ENCODE measurements at regions not wholly inside any gene's neighbourhood (a gene's known extent, or its start where the extent isn't known, plus 50 kb on each side); places are given as distances from the start of the nearest gene placed in this dataset.

DNA sequence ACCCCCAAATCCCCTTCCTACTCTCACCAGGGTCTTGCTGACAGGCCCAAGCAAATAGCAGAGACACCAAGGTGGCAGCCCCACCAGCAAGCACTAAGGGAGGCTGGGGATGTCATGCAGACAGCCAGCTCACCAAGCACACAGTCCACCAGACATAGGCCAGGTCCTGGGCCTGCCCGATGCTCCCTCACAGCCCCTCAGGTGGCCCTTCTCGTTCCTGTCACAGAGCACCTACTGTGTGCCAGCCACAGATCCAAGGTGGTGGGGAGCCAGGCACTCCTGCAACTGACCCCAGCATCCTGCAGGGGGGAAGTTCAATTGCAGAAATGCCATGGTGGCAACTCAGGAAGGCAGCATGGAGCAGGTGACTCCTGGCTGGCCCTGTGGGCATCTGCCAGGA lies 60.5 kb upstream of the PNMA1 start:
- TF ChIP-seq, protein P1, sequence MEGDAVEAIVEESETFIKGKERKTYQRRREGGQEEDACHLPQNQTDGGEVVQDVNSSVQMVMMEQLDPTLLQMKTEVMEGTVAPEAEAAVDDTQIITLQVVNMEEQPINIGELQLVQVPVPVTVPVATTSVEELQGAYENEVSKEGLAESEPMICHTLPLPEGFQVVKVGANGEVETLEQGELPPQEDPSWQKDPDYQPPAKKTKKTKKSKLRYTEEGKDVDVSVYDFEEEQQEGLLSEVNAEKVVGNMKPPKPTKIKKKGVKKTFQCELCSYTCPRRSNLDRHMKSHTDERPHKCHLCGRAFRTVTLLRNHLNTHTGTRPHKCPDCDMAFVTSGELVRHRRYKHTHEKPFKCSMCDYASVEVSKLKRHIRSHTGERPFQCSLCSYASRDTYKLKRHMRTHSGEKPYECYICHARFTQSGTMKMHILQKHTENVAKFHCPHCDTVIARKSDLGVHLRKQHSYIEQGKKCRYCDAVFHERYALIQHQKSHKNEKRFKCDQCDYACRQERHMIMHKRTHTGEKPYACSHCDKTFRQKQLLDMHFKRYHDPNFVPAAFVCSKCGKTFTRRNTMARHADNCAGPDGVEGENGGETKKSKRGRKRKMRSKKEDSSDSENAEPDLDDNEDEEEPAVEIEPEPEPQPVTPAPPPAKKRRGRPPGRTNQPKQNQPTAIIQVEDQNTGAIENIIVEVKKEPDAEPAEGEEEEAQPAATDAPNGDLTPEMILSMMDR (IDR thresholded peaks at IDR 0.05; ENCODE audit: insufficient read depth, low read depth, low read length, missing control alignments): no peak
- DNase-seq (ENCODE audit: low read depth): no peak
- H3K4me3 ChIP-seq (ENCODE audit: low read length): no peak overlapping the region

DNA sequence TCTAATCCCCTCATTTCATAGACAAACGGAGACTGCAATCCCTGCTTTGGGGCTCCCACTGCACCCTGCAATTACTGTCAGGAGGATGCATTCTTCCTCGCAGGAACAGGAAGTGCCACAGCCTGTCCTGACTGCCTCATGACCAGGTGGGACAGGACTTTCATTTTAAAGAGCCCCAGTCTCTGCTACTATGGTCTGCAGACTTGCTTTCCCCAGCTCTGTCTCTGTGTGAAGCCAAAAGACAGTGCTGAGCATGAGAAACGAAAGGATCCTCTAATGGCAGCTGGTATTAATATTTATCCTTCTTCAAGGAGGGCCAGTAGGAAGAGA lies 60.0 kb upstream of the PNMA1 start:
- H3K4me3 ChIP-seq (ENCODE audit: low read length): no peak overlapping the region
- TF ChIP-seq, protein P1 (IDR thresholded peaks at IDR 0.05; ENCODE audit: insufficient read depth, low read depth, low read length, missing control alignments): no peak
- DNase-seq (ENCODE audit: low read depth): no peak

DNA sequence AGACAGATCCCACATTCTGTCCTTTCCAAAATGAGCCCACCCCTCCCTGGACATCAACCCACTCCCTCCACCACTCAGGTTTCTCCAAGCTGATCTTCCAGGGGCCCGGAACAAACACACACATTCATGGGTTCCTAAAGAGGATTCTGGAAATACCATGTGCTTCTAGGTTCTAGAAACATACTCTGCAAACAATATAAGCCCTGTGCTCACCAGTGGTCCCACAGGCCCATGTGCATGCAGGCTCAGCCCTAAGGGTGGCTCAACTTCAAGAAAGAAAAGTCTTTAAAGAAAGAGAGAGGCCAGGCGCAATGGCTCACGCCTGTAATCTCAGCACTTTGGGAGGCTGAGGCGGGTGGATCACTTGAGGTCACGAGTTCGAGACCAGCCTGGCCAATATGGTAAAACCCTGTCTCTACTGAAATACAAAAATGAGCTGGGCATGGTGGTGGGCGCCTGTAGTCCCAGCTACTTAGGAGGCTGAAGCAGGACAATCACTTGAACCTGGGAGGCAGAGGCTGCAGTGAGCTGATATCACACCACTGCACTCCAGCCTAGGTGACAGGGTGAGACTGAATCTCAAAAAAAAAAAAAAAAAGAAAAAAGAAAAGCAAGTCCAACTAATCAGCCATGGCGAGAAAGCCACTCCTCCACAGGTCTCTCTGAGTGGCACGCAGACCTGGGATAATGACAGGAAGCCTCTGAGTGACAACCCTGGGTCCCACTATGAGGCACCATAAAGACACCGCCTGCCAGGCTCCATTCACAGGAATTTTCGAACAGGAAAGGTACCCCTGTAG lies 59.5 kb upstream of the PNMA1 start:
- DNase-seq (ENCODE audit: low read depth): no peak
- TF ChIP-seq, protein P1 (IDR thresholded peaks at IDR 0.05; ENCODE audit: insufficient read depth, low read depth, low read length, missing control alignments): no peak

DNA sequence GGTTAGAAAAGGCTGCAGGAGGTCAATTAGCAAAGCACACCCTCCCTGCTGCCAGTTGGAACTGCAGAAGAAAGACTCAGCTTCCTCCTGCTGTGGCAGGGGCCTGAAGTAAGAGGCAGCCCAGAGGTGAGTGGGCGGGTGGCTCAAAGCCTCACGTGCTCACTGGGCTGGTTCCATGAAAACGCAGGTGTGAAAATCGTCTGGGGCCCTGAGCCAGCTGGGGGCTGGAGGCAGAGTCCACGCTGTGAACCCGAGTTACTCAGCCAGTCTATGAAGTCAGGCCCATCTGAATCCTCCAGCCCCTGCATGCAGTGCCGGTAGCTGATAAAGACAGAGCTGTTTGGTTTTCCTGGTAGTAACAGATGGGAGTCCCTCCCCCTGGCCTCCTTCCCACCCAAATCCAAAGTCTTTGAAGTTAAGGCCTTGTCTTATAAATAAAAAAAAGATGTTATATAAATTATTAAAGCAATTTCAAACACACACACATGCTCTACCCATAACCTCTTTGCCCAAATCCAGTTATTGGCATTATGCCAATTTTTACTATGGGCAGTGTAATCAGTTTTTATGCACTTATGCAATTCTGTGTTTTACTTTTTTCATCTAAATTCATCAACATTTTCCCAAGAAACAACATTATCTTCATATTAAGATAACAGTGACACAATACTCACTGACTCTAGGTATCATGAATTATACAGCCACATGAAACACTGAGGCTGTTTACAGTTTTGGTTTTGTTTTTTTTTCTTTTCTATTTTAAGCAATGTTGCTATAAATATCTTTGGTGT lies 57.9 kb upstream of the PNMA1 start:
- H3K4me3 ChIP-seq (ENCODE audit: low read length): no peak overlapping the region
- TF ChIP-seq, protein P1 (IDR thresholded peaks at IDR 0.05; ENCODE audit: insufficient read depth, low read depth, low read length, missing control alignments): peak; percentile 5
- DNase-seq (ENCODE audit: low read depth): peak; percentile 89

More for the DNA sequence above, 59.5 kb upstream of the PNMA1 start:
- no peak overlapping the region for H3K4me3 ChIP-seq (ENCODE audit: low read length)

DNA sequence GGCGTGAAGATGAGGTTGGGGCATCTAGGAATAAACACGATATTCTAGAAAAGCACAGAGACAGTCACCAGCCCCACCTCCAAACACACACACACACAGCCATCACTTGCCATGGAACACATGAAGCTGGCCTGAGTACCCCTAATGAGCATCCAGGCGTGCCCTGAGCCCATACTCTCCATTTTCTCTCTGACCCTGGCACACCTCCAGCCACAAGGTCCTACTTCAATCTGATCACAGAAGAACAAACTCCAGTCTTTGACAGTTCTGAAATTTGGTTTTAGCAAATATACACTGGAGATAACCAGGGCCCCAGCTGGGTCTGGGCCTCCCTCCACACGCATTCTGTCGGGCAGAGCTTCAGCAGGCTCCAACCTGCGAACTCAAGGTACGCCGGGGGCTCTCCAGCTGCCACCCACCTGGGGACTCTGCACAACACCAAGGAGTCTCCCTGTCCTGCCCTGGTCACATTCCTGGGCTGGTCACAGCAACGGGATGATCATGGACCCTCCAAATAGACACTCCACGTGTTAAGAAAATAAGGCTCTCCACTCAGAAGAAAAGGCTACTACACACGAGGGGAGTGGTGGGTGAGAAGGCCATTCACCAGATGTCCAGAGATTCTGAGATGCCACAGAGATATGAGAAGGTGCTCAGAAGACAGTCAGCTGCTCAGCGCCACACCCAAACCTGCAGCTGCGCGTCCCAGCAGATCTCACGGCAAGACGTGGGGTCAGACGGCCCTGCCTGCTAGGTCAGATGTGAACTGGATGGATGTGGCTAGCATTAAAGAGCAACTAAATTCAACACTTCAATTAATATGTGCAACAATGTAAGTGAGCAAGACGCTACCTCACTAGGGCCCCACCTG lies 57.0 kb upstream of the PNMA1 start:
- DNase-seq (ENCODE audit: low read depth): no peak
- TF ChIP-seq, protein P1 (IDR thresholded peaks at IDR 0.05; ENCODE audit: insufficient read depth, low read depth, low read length, missing control alignments): no peak
- H3K4me3 ChIP-seq (ENCODE audit: low read length): no peak overlapping the region

DNA sequence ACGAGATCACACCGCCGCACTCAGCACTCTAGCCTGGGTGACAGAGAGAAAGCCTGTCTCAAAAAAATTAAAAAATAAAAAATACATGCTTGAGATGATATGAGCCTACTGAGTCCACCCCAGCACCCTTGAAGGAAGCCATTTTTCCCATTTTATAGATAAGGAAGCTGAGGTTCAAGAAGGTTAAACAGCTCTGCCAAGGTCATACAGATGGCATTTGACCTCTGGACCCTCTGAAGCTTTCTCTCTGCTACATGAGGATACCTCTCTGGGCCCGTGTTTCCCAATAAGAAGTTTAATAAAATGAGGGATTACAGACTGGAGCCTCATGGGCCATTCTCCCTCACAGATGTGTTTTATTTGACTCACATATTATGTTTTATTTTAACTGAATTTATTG lies 53.9 kb upstream of the PNMA1 start:
- no peak overlapping the region for H3K4me3 ChIP-seq (ENCODE audit: low read length)
- DNase-seq (ENCODE audit: low read depth): no peak
- TF ChIP-seq, protein P1 (IDR thresholded peaks at IDR 0.05; ENCODE audit: insufficient read depth, low read depth, low read length, missing control alignments): no peak
